NCI-H748 treated with DMSO at 0.1 percent for 48 hours (cell line): ENCODE measurements at regions not wholly inside any gene's neighbourhood (a gene's known extent, or its start where the extent isn't known, plus 50 kb on each side); places are given as distances from the start of the nearest gene placed in this dataset.

Experiments
- DNase-seq: peaks from one replicate; lab custom pipeline; 2025; lab: John Stamatoyannopoulos, UW

DNA sequence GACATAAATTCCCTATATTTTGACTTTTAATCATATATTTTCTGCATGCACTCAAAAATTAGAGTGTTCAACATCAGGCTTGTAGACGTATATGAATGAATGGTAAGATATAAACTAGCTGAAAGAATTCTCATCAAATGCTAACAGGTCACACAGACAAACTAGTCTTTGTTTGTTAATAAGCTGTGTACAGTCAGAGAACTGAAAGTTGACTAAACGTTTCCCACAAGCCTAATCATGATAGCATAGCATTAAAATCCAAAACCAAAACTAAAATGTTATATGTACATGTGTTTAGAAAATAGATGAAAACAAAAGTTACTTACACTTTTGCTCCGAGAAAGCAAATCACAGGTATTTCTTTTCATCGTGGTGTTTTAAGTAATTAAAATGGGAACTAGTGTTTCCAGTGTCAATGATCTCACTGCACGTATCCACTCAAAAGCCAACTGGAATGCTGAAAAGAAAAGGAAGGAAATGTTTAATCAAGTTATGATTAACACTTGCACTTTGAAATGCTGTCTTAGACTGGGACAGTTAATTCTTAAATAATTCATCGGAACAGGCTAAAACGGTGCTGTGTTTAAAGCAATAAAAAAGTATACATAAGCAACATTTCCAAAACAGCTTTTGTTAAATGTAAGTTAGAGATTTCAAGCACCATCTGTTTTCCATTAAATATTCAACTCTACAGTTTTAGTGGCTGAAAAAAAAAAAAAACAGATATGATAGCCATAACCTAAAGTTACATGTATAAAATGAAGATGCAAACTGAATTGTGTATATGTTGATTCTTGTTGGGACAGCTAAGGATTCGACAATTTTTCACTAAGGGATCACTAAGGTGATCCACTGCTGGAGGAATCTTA is 291.9 kb upstream of the PDE4D start:
- no peak for DNase-seq

DNA sequence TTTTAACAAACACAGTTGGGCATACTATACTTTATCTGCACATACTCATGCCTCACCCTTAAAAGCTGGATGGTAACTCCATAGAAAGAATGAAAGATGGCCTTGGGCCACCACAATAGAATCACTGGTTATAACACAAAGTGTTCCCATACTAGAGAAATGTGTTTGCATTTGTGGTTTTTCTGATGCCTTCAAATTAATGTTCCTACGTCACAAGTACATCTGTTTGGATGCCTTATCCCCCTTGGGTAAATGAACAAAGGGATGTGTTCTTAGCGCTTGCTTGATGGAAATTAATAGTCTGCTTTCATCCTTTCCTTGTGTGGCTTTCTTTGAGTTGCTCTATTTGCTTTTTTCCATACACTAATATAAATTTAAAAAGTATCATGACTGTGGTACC is 291.1 kb upstream of the PDE4D start:
- DNase-seq, result no peak

DNA sequence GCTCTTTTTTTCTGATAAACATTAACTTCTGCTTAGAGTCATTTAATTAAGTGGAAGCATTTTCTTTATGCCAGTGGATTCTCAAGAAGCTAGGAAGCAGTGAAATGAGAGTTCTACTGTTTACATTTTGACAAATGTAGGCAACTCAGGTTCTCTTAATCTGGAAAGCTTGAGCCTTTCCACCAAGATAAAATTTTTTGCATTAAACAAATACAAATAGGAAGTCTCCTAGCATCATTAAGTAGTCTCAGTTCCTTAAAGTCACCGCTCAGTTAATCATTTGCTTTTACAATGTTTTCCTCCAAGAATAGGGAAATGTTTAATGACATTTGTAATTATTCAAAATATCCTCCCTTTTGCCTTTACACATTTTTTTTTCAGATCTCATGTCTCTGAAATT is 290.4 kb upstream of the PDE4D start:
- no peak for DNase-seq

DNA sequence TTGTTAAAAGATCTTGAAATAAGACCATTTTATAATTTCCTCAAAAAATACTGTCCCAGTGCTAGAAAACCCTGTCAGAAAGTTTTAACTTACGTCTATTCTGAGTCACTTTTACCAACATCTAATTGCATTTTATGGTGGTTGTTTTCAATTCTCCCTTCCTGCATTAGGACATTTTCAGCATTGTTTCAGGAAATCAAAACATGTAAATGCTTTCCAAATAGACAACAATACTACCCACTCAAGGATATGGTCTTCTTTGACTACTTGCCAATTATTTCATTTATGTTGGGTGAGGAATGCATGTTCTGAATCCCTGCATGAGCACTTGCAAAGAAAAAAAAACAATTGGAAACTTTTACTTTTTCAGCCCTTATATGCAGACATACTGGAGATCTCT is 284.6 kb upstream of the PDE4D start:
- DNase-seq, result no peak

DNA sequence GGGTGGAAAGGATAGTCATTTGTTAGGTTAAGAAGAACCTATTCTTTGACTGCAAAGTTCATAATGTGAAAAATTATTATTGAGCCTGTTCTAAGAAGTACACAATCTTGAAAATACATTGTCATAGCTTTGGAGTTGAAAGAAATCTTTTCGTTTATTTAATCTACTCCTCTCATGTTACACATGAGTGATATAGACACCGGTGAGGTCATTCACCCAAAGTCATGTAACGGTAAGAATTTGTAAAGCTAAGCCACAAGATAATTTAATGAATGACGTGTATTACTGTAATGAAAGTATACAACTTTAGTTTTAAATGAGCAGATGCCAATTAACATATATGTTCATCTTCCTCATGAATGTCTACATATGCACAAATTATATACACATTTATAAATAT is 284.1 kb upstream of the PDE4D start:
- DNase-seq, result no peak

DNA sequence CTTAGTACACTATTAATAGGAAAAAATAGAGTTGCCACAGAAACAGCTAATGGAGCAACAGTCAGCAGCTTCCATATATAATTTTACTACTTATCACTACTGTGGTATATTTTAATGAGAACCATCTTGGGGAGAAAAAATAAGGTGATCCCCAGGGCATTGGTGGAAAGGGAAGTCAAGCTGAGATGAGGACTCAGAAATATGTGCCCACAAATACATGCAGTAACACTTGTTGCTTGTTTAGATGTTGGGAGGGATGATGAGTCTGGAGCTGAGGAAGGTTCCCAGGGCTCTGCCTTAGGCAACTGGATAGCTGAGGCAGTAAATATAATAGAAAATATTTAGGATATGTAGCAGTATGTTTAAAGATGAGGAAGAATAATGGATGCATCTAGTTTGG is 280.1 kb upstream of the PDE4D start:
- DNase-seq, result no peak

DNA sequence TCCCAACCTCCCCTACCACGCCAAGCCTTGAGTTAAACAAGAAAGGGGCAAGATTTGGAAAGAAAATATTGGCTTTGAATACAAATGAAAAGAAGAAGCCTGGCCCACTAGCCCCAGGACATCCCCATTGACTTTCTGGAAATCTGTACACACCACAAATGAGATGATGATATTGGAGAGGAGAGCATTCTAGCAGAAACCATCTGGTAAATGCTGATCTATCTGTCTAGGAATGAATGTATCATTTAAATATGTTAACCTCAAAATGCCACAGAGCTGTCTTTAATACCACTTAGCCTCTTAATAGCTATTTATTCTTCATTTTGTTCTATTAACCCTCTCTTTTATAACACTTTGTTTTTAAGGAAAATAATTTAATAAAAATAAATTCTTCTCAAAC is 270.2 kb upstream of the PDE4D start:
- DNase-seq, result no peak

DNA sequence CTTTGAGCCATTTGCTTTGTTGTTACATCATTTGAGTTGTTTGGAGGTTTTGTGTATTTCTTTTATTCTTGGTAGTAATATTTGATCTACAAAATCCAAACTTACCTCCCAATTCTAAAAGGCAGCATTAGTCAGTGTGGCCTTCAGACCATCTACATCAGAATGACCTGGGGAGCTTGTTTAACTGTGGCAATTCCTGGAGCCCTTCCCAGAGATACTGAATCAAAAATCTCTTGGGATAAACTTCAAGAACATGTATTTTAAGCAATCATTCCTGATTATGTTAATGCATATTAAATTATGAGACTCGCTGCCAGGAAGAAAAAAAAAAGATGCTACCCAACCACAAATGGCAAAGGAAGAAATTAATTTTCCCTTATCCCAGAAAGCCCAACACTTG is 268.9 kb upstream of the PDE4D start:
- DNase-seq, result no peak

DNA sequence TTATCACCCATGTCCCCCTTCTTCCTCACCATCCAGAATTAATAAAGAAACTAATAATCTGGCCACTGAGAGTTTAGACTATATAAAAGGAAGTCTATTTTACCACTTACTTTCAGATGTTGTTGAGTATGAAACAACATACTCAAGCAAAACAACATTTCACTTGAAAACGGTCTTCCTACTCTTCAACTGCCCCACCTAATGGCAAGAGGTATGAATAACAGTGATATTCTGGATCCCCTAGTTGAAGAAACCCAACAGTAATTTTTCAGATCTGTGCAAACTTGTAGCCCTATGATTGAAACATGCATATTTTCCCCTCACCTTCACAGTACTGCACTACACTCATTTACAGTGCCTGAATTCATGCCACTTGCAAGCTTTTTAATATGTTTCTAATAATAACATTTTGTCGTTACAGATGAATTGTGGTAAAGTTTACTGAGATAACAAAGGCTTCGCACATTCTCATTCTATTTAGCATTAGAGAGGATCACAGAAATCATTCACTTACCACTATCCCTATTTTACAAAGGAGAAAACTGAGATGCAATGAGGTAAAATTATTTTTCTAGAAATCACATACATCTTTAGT is 267.9 kb upstream of the PDE4D start:
- no peak for DNase-seq

DNA sequence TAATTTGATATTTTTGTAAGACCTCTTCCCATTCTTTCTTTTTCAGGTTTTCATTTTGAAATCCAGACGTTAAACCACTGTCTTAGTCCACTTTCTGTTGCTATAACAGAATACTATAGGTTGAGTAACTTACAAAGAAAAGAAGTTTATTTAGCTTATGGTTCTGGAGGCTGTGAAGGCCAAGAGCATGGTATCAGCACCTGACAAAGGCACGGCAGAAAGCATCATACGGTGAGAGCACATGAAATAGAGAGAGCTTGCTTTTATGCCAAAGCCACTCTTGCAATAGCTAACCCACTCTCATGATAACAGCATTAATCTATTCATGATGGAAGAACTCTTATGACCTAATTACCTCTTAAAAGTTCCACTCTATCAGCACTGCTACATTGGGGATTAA is 255.6 kb upstream of the PDE4D start:
- no peak for DNase-seq

DNA sequence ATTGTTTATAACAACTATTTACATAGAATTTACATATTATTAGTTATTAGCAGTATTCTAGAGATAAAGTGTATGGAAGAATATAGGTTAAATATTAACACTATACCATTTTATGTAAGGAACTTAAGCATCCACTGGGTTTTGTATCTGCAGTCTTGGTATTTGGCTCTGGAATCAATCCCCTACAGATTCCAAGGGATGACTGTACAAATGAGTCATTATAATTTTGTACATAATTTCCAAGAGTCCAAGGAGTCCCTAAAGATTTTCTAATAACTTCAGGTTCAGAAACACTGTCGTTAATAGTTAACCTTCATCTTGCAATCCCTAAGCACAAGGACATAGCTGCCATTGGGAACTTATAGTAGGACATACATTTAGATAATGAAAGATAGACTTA is 254.8 kb upstream of the PDE4D start:
- DNase-seq, result no peak

DNA sequence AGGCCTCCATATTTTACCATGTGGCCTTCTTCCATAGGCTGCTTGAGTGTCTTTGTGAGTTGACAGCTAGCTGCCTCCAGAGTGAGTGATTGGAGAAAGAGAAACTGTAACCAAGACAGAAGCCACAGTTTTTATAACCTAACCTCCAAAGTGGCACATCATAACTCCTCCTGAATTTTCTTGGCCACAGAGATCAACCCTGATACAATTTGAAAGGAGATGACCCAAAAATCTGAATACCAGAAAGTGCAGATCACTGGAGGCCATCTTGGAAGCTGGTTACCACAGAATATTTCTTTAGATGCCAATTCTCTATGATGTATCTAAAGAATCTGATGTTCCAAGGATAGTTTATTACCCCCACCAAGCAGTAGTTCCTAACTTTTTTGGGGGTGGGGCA is 254.3 kb upstream of the PDE4D start:
- DNase-seq, result no peak

DNA sequence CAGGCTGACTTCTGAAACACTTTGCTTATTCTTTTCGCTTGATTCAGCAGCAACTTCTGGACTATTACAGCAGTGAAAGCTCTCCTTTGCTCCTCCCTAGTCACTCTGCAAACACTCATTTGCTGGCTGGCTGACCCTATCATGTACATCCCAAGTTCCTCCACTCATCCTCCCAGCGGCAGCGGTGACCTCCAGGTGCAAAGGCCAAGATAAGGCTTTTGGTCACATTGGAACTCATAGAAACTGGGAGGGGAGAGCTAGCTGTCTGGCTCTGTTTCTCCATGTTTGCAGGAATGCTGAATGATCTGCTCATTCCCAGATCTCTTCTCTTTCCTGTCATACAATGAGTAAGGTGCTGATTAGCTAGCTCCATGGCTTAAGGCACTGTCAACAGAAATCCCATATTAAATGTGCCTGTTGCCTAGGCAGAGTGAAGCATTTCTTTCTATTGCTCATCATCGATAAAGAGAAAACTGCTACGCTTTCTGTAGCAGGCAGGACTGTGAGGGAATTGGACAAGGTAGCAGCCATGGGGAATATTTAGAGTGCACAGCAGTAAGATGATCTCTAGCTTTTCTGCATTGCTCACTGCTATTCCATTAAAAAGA is 250.5 kb upstream of the PDE4D start:
- DNase-seq, result no peak

DNA sequence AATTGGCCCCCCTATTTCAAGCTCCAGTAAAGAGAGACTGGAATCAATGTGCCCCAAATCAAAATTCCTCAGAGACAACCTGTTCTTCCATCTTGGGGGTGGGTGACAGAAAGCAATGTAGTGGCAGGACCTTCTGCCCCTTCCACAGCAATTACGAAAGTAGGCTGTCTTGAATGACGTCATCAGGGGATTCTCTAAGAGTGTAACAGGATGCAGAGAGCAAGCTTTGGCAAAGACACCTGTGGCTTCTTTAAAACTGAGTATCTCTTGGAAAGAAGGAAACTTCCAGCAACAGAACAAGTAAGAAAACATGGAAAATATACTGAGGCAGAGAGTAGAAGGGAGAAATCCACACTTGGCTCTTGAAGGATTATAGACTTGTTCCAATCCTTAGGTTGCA is 247.6 kb upstream of the PDE4D start:
- DNase-seq, result no peak

DNA sequence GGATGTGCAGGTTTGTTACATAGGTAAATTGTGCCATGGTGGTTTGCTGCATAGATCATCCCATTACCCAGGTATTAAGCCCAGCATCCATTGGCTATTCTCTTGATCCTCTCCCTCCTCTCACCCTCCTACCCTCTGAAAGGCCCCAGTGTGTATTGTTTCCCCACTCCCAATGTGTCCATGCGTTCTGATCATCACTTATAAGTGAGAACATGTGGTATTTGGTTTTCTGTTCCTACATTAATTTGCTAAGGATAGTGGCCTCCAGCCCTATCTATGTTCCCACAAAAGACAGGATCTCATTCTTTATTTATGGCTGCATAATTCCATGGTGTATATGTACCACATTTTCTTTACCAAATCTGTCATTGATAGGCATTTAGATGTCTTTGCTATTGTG is 243.3 kb upstream of the PDE4D start:
- DNase-seq, result no peak

DNA sequence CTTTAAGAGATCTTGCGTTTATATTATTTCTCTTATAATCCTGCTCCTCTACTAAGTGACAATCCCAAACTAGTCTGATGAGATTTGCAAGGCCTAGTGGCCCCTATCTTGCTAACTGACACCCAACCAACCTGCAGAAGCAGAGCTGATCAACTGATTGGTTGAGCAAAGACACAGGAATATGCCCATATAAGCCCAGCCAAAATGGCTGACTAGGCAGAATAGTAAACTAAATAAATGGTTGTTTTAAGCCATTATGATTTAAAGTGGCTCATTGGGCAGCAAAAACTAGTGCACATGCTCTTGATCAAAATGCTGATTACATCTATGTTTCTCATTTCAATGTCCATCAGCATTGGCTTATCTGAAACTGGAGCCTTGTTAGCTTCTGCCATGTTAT is 238.0 kb upstream of the PDE4D start:
- DNase-seq, result no peak

DNA sequence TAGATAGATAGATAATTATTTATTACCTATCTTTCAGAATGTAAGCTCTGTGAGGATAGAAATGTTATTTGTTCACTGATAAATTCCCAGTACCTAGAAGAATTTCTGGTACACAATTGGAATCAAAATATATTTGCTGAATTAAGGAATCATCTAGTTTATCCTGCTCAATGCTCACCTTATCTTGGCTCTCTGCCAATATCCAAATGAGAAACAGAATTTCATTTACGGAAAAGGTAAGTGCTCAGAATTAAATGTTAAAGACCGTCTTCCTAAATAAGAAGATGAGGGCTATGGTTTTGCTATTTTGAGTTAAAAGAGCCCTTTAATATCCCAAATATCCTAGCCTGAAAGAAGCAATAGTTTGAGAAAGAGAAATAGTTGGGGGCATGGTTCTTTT is 232.1 kb upstream of the PDE4D start:
- no peak for DNase-seq

DNA sequence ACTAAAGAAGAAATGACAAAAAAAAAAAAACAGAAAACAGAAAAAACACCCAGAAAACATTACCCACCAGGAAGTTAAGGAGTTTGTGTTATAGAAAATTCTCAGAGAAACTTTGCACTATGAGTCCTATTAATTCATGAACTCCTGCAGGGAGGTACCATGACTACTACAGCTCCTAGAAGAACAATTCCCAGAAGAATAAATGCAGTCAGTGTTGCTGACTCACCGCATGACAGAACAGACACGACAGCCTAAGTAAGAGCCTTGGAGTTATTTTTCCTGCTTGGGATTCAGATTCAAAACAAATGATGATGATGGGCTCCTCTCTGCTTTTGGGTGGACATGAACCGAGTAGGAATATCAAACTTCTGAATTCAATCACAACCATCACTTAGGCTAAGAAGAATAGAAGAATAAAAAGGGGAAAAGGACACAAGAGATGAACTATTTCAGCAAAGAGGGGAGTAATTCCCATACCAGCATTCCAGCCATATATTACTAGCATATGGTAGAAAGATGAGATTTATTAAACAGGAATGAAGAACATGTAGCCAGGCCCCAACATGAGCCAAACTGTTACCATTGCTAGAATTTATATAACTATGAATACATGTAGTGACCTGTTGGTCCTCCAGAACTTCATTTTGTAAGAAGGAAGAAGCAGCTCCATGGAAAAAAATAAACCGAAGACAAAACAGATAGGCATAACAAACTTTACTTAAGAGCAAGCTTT is 209.6 kb upstream of the PDE4D start:
- DNase-seq, result no peak

DNA sequence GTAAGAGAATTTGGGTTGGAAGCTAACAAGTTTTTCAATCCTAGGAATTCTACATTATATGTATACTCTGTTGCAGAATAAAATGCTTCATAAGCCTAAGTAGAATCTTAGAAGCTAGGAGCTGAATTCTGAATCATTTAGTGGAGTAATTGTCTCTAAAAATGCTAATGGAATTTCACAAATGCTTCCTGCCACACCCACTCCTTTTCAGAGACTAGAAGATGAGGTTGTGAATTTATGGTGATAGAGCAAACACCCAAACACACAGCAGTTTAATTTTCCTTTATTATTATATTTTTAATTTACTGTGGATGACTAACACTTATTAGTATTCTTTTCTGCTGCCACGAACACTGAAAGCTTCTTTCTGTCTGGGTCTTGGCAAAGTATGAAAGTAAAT is 208.0 kb upstream of the PDE4D start:
- DNase-seq, result no peak

DNA sequence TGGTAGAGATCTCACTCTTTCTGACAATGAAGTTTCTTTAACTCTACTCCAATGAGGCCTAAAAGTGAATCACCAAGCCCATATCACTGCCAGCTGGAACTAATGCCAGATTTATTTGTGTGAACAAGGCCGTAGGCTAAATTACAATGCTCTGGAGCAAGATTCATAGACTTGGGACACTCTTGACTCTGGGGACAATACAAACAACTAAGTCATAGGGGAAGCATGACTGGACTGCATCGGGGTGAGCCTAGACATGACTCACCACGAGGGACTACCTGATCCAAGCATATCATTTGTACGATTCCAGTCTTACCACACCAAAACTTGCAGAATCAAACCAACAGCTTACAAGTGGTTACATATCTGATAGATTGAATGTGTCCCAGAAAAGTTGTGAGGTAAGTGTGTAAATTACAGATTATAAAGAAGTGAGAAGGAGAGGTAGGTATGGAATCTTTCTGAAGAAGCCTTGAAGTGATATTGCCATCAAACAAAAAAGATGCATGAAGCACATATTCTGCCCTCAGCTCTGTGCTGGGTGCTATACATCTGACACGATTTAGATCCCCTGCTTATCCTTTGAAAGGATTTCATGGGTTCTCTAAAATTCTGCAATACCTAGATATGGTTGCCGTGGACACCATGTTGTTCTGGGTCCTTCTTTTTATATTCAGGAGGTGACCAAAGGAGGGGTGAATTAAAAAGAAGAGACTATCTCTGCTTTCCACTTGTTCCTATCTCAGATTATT is 199.3 kb upstream of the PDE4D start:
- no peak for DNase-seq

DNA sequence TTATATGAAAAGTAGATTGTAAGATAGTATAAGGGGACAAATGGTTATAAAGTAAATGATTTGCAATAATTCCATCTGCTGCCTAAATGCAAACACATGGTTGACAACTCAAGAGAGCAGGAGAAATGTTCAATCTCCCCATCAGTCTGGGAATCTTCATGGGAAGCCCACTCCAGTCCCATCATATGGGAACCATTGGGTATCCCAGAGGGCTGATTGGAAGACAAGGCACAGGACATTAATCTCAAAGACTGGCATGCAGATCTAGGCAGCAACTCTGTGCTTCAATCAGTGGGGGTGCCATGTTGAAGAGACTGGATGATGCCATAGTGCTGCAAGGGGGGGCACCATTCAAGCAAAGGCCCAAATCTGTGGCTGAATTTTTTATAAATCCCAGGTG is 193.1 kb upstream of the PDE4D start:
- no peak for DNase-seq

DNA sequence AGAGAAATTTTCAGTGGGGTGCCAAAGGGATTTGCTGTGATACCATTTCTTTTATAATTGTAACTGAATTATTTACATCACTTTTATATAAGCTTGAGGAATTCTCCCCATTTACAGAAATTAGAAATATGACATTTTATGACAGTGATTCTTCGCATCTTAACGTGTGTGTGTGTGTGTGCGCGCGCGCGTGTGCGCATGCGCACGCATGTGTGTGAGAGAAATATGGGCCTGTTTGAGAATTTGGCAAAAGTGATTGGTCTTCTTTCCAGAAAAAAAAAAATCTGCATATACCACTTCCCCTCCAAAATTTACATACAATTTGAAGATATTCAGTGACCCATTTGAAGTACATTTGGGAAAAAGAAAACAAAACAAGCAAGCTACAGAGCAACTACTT is 190.7 kb upstream of the PDE4D start:
- no peak for DNase-seq
